H1 (cell line): ENCODE measurements at regions not wholly inside any gene's neighbourhood (a gene's known extent, or its start where the extent isn't known, plus 50 kb on each side); places are given as distances from the start of the nearest gene placed in this dataset.

ENCODE experiments used
- CTCF ChIA-PET: fragments of 300-600 bp; sonication (Branson Sonifier 250); formaldehyde crosslinking; loops from one replicate; lab custom pipeline; 2021; ENCODE audit not compliant: partially characterized antibody; lab: Charles Lee
- POLR2A ChIA-PET: fragments of 300-600 bp; sonication (Branson Sonifier 250); formaldehyde crosslinking; loops from one replicate; lab custom pipeline; 2021; ENCODE audit warnings: inconsistent platforms; ENCODE audit not compliant: partially characterized antibody; lab: Charles Lee
- DNase-seq, 2 experiments: peaks; one replicate each; pipeline versions ENCODE4 v3.0.0 to v3.0.0-alpha.2; 2010 to 2022; ENCODE audit warnings: low spot score in 2 of 2, low read depth in 1 of 2, mixed read lengths in 1 of 2
- FAIRE-seq: peaks from 2 replicates; lab custom pipeline; 2011; peaks lifted over from hg19 to GRCh38; lab: Jason Lieb, UNC
- H2AFZ ChIP-seq: 2 replicates; pipeline ENCODE4 v1.8.1; 2012; ENCODE audit warnings: low read length, inconsistent platforms
- H2AK5ac ChIP-seq: 2 replicates; pipeline ENCODE4 v1.6.1; 2013; ENCODE audit warnings: low read depth, low read length
- H2BK120ac ChIP-seq: replicated peaks from 2 replicates; pipeline ENCODE3; 2013; ENCODE audit warnings: low read depth, low read length, inconsistent platforms
- H2BK12ac ChIP-seq: 2 replicates; pipeline ENCODE4 v1.6.1; 2013; ENCODE audit warnings: low read depth, low read length
- H2BK15ac ChIP-seq: 2 replicates; pipeline ENCODE4 v1.6.1; 2013; ENCODE audit warnings: low read length
- H2BK20ac ChIP-seq: 2 replicates; pipeline ENCODE4 v1.6.1; 2013; ENCODE audit warnings: low read length
- H2BK5ac ChIP-seq: 2 replicates; pipeline ENCODE4 v1.6.1; 2013; ENCODE audit warnings: low read depth, low read length
- H3K14ac ChIP-seq: 2 replicates; pipeline ENCODE4 v1.6.1; 2013; ENCODE audit warnings: inconsistent platforms; ENCODE audit not compliant: insufficient read length
- H3K18ac ChIP-seq: 2 replicates; pipeline ENCODE4 v1.6.1; 2013; ENCODE audit warnings: low read length; ENCODE audit errors: extremely low read depth
- H3K23ac ChIP-seq: 2 replicates; pipeline ENCODE4 v1.6.1; 2013; ENCODE audit warnings: inconsistent platforms; ENCODE audit not compliant: insufficient read length
- H3K23me2 ChIP-seq: 2 replicates; pipeline ENCODE4 v1.6.1; 2013; ENCODE audit warnings: low read depth, low read length
- H3K27ac ChIP-seq: 2 replicates; pipeline ENCODE4 v1.6.1; 2011; ENCODE audit warnings: low read depth, low read length, inconsistent platforms
- H3K27me3 ChIP-seq, 4 experiments: replicated peaks in 1 of 4; 1 replicate in 1 of 4; 2 replicates in 3 of 4; pipeline versions ENCODE4 v1.6.1 to v1.8.1; 2011 to 2013; ENCODE audit warnings: low read length in 3 of 4, mild to moderate bottlenecking in 3 of 4, inconsistent platforms in 2 of 4, mixed read lengths in 2 of 4, moderate library complexity in 1 of 4; ENCODE audit not compliant: control insufficient read depth in 3 of 4, insufficient read depth in 3 of 4; ENCODE audit errors: extremely low read depth in 1 of 4
- H3K36me3 ChIP-seq, 4 experiments: 2 replicates each; pipeline versions ENCODE4 v1.6.1 to v1.8.1; 2011 to 2013; ENCODE audit warnings: mild to moderate bottlenecking in 4 of 4, low read length in 3 of 4, moderate library complexity in 2 of 4, control low read depth in 1 of 4, inconsistent platforms in 1 of 4; ENCODE audit not compliant: insufficient read depth in 4 of 4, control insufficient read depth in 2 of 4
- H3K4ac ChIP-seq: replicated peaks from 2 replicates; pipeline ENCODE3; 2013; ENCODE audit warnings: low read length, low read depth, mixed read lengths, inconsistent platforms; ENCODE audit not compliant: insufficient read length
- H3K4me1 ChIP-seq, 4 experiments: replicated peaks in 1 of 4; 1 replicate in 1 of 4; 2 replicates in 3 of 4; pipeline versions ENCODE4 v1.6.1 to v1.8.1; 2011 to 2013; ENCODE audit warnings: low read length in 3 of 4, inconsistent platforms in 2 of 4, mixed read lengths in 1 of 4; ENCODE audit not compliant: insufficient read depth in 4 of 4, control insufficient read depth in 3 of 4
- H3K4me2 ChIP-seq, 2 experiments: 2 replicates each; pipeline versions ENCODE4 v1.6.1 to v1.8.1; 2011 to 2013; ENCODE audit warnings: low read depth in 2 of 2, low read length in 2 of 2, control low read depth in 1 of 2, inconsistent platforms in 1 of 2, mild to moderate bottlenecking in 1 of 2; ENCODE audit not compliant: insufficient read depth in 1 of 2
- H3K4me3 ChIP-seq, 4 experiments: fragments of 200-600, 300-600 bp in 1 of 4; sonication (generic), shearing (Covaris generic), sonication (Bioruptor Twin) in 1 of 4; 2 replicates each; pipeline versions ENCODE4 v1.5.1 to v1.8.1; 2011 to 2016; ENCODE audit warnings: low read length in 4 of 4, low read depth in 3 of 4, control low read depth in 2 of 4, inconsistent platforms in 2 of 4, mild to moderate bottlenecking in 2 of 4, mixed read lengths in 1 of 4, moderate library complexity in 1 of 4; ENCODE audit not compliant: insufficient read depth in 2 of 4; ENCODE audit errors: extremely low read depth in 1 of 4
- H3K56ac ChIP-seq: replicated peaks from 2 replicates; pipeline ENCODE3; 2013; ENCODE audit warnings: low read depth, mild to moderate bottlenecking, mixed read lengths, low read length, inconsistent platforms; ENCODE audit not compliant: insufficient read length
- H3K79me1 ChIP-seq: 2 replicates; pipeline ENCODE4 v1.6.1; 2013; ENCODE audit warnings: low read depth, low read length, control low read depth
- H3K79me2 ChIP-seq, 2 experiments: 2 replicates each; pipeline versions ENCODE4 v1.6.1 to v1.8.1; 2012 to 2013; ENCODE audit warnings: low read length in 2 of 2, mild to moderate bottlenecking in 2 of 2, inconsistent platforms in 1 of 2; ENCODE audit not compliant: insufficient read depth in 2 of 2, control insufficient read depth in 1 of 2
- H3K9ac ChIP-seq, 4 experiments: replicated peaks in 1 of 4; 1 replicate in 1 of 4; 2 replicates in 3 of 4; pipeline versions ENCODE4 v1.6.1 to v1.8.1; 2011 to 2013; ENCODE audit warnings: low read depth in 3 of 4, low read length in 3 of 4, control low read depth in 2 of 4, mild to moderate bottlenecking in 2 of 4, moderate library complexity in 2 of 4, inconsistent platforms in 1 of 4; ENCODE audit errors: extremely low read depth in 1 of 4
- H3K9me3 ChIP-seq, 2 experiments: 2 replicates each; pipeline versions ENCODE4 v1.6.1 to v1.8.1; 2012 to 2013; ENCODE audit warnings: mild to moderate bottlenecking in 2 of 2, moderate library complexity in 2 of 2, control low read depth in 1 of 2, inconsistent platforms in 1 of 2, low read depth in 1 of 2, low read length in 1 of 2, mixed read lengths in 1 of 2; ENCODE audit not compliant: insufficient read depth in 2 of 2
- H4K20me1 ChIP-seq, 2 experiments: replicated peaks in 1 of 2; 2 replicates each; pipeline versions ENCODE3 to v1.8.1; 2011 to 2013; ENCODE audit warnings: inconsistent platforms in 2 of 2, low read length in 2 of 2, mild to moderate bottlenecking in 1 of 2; ENCODE audit not compliant: insufficient read depth in 2 of 2, control insufficient read depth in 1 of 2
- H4K5ac ChIP-seq: 2 replicates; pipeline ENCODE4 v1.6.1; 2013; ENCODE audit warnings: low read length, low read depth, mixed read lengths, inconsistent platforms; ENCODE audit not compliant: insufficient read length
- H4K8ac ChIP-seq: 2 replicates; pipeline ENCODE4 v1.8.0; 2013; ENCODE audit warnings: mild to moderate bottlenecking, moderate library complexity, low read length, inconsistent platforms; ENCODE audit not compliant: insufficient read depth; ENCODE audit errors: extremely low read depth
- H4K91ac ChIP-seq: replicated peaks from 2 replicates; pipeline ENCODE3; 2013; ENCODE audit warnings: low read length, mixed read lengths, inconsistent platforms; ENCODE audit not compliant: insufficient read length
- CEBPB ChIP-seq: IDR thresholded peaks from 2 replicates; pipeline ENCODE4 v1.6.1; 2012; ENCODE audit warnings: low read depth, low read length
- CHD1 ChIP-seq: IDR thresholded peaks from 2 replicates; pipeline ENCODE4 v1.6.1; 2012; ENCODE audit warnings: low read depth, low read length, improper control_type of control experiment
- HDAC2 ChIP-seq, 2 experiments: fragments of 300-600 bp in 1 of 2; sonication (generic) in 1 of 2; IDR thresholded peaks; 2 replicates each; pipeline ENCODE4 v1.6.1; 2011 to 2012; ENCODE audit warnings: low read depth in 2 of 2, low read length in 2 of 2, mild to moderate bottlenecking in 2 of 2, moderate library complexity in 2 of 2, borderline replicate concordance in 1 of 2, inconsistent platforms in 1 of 2
- PHF8 ChIP-seq: fragments of 200-600 bp; sonication (generic); conservative IDR thresholded peaks from 2 replicates; pipeline ENCODE4 v1.7.1; 2012; ENCODE audit warnings: low read depth, mild to moderate bottlenecking, inconsistent platforms, low read length, moderate library complexity
- SP2 ChIP-seq: IDR thresholded peaks from 2 replicates; pipeline ENCODE4 v1.6.1; 2012; ENCODE audit warnings: mild to moderate bottlenecking, low read length, inconsistent platforms
- SRF ChIP-seq: IDR thresholded peaks from 2 replicates; pipeline ENCODE4 v1.6.1; 2011; ENCODE audit warnings: mild to moderate bottlenecking, low read depth, low read length, moderate library complexity
- TEAD4 ChIP-seq: IDR thresholded peaks from 2 replicates; pipeline ENCODE4 v1.6.1; 2012; ENCODE audit warnings: low read depth, low read length, inconsistent platforms, mixed read lengths
- WGBS, 2 experiments: shearing (Covaris generic) in 1 of 2; methylation state at CpG; one replicate each; pipeline versions ENCODE4 v1.1.6 to v1.1.7; 2013 to 2015; ENCODE audit warnings: low lambda C conversion rate in 2 of 2, mixed read lengths in 2 of 2, inconsistent platforms in 1 of 2, low coverage in 1 of 2, missing lambda C conversion rate in 1 of 2; ENCODE audit not compliant: insufficient replicate concordance in 2 of 2, insufficient coverage in 1 of 2, insufficient read length in 1 of 2; ENCODE audit errors: extremely low coverage in 1 of 2, missing lambda C conversion rate in 1 of 2; 5-methylcytosine and 5-hydroxymethylcytosine counted together

- DNase-seq (no peak), FAIRE-seq (no peak)
- H3K18ac ChIP-seq: no peak overlapping the region
- H4K91ac ChIP-seq: no peak overlapping the region
- H2BK12ac ChIP-seq: no peak overlapping the region
- CTCF ChIA-PET: no interaction called here
- H2BK120ac ChIP-seq: no peak overlapping the region
- H4K20me1 ChIP-seq: no peaks in the 10 kb centered on the region
- H3K56ac ChIP-seq: no peak overlapping the region
- H2BK15ac ChIP-seq: no peak overlapping the region
- H3K23ac ChIP-seq: no peak overlapping the region
- no peak overlapping the region for H3K4me3 ChIP-seq
- no peak overlapping the region for H3K27ac ChIP-seq
- POLR2A ChIA-PET: no interaction called here
- H3K14ac ChIP-seq: no peak overlapping the region
- no peak overlapping the region; a peak in 1 of 7 replicates for H3K9ac ChIP-seq
- H4K8ac ChIP-seq: no peak overlapping the region
- H3K4me1 ChIP-seq: no peaks in the 10 kb centered on the region
- H3K4me2 ChIP-seq: no peak overlapping the region
- no peak for TF ChIP-seq CHD1
- no peak for TF ChIP-seq PHF8
- no peak for TF ChIP-seq SRF
- TF ChIP-seq CEBPB: no peak
- TF ChIP-seq TEAD4: no peak
- no peak for TF ChIP-seq HDAC2 (IDR thresholded peaks at IDR 0.05; ENCODE audit: borderline replicate concordance in 1 of 2, low read depth in 2 of 2, low read length in 2 of 2)
- no peak for TF ChIP-seq SP2
- H3K36me3 ChIP-seq: no peaks in the 10 kb centered on the region
- H3K4ac ChIP-seq: no peak overlapping the region
- no peaks in the 10 kb centered on the region for H3K79me1 ChIP-seq
- no peak overlapping the region for H2BK5ac ChIP-seq
- H2AK5ac ChIP-seq: no peak overlapping the region
- no peaks in the 10 kb centered on the region for H3K27me3 ChIP-seq
- no peak overlapping the region for H2BK20ac ChIP-seq
- H4K5ac ChIP-seq: no peak overlapping the region
- no peaks in the 10 kb centered on the region for H3K23me2 ChIP-seq
- WGBS, 2 experiments: 93% methylated on average over 5 of the region's 5 CpGs; no CpG with 5 or more reads in 1 of the 2 experiments
- no peaks in the 10 kb centered on the region for H3K9me3 ChIP-seq
- no peaks in the 10 kb centered on the region for H3K79me2 ChIP-seq
- no peak overlapping the region for H2AFZ ChIP-seq
Measured at GRCh38 chr4:46445710-46446314, 55.9 kb upstream of the GABRA2 start.
